ENCODE measurements at regions not wholly inside any gene's neighbourhood (a gene's known extent, or its start where the extent isn't known, plus 50 kb on each side); places are given as distances from the start of the nearest gene placed in this dataset.
"Not testable (repeated sequence)": the region's sequence is repeated elsewhere in the genome, so short reads cannot be mapped to it uniquely, and the experiment has no call there.

DNA sequence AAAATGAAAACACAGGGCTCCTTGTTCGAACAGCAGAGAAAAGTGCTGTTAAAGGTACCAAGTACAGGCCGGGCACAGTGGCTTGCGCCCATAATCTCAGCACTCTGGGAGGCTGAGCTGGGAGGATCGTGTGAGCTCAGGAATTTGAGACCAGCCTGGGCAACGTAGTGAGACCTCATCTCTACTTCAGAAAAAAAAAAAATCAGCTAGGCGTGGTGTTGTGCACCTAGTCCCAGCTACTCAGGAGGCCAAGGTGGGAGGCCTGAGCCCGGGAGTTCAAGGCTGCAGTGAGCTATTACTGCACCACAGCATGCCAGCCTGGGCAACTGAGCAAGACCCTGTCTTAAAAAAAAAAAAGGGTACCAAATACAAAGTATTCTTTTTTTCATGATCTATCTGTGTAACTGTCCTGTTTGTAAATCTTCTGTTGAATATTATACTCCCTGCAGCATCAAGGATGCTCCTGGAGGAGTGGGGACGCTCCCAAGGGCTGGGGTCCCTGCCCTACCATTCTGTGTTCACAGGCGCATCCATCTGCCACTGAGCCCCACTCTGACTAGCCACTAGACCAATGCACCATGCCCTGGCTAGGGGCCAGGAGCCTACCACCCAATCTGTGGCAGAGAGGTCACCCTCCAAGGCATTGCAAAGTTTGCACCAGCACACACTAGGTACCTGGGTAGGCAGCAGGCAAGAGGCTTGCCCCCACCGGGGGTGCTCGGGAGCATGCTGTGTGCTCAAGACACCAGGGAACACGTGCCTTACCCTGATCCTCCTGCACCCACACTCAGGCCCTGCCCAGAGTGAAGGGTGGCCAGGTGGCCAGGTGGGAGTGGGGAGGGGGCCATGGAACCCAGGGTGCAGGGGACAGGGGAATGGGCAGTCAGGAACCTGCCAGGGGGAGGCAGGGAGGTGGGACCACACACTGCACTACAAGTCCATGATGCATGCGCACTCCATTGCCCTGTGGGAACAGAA is 67.3 kb upstream of the KMT2C start:
- Histone ChIP-seq H3K27ac (no peak overlapping the region), H3K9me3 (no peaks in the 10 kb centered on the region), H3K4me1 (no peaks in the 10 kb centered on the region), H3K36me3 (no peaks in the 10 kb centered on the region), H3K4me3 (no peak overlapping the region), H3K27me3 (no peaks in the 10 kb centered on the region)
- 80% methylated on average over 10 to 13 of the region's 13 CpGs for WGBS, 2 donors
- TF ChIP-seq EP300 (IDR thresholded peaks at IDR 0.05) (no peak), POLR2A (IDR thresholded peaks at IDR 0.05) (no peak), CTCF (IDR thresholded peaks at IDR 0.05) (no peak)
- DNase-seq (ENCODE audit: low spot score in 2 of 2), result no peak

DNA sequence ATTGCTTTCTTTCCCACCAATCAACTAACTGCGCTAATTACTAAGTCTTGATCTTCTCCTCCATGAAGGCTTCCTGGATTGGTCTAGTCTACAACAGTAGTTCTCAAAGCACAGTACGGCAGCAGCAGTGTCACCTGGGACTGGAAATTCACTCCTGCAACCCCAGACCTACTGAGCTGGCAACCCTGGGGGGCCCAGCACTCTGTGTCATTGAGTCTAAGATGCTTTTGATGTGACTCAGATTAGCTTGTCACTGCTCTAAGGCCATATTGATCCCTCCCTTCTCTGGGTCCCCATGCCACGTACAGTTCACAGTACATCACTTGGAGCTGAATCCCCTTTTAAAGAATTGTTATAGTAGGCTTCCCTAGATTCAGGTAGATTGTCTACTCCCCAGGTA is 65.7 kb upstream of the KMT2C start:
- no peak overlapping the region for H3K4me3 ChIP-seq
- no peaks in the 10 kb centered on the region for H3K36me3 ChIP-seq
- H3K27ac ChIP-seq, result no peak overlapping the region
- no peaks in the 10 kb centered on the region for H3K27me3 ChIP-seq
- TF ChIP-seq POLR2A (IDR thresholded peaks at IDR 0.05) (no peak), EP300 (IDR thresholded peaks at IDR 0.05) (no peak), CTCF (IDR thresholded peaks at IDR 0.05) (no peak)
- no peak for DNase-seq (ENCODE audit: low spot score in 2 of 2)
- no peaks in the 10 kb centered on the region for H3K4me1 ChIP-seq
- WGBS, 2 donors, result 81 to 89% methylated on average over 3 of the region's 3 CpGs
- peaks cover 0 to 2% (median 0%) of the 10 kb centered on the region in 4 donors for H3K9me3 ChIP-seq

- 83 to 87% methylated on average over 2 of the region's 2 CpGs for WGBS, 2 donors
- peaks cover 0 to 17% (median 0%) of the 10 kb centered on the region in 4 donors for H3K9me3 ChIP-seq
- not testable (repeated sequence) for H3K36me3 ChIP-seq; DNase-seq (ENCODE audit: low spot score in 2 of 2); H3K27ac ChIP-seq; H3K4me1 ChIP-seq; H3K27me3 ChIP-seq; H3K4me3 ChIP-seq
Observed at GRCh38 chr7:152499969-152500368, 64.2 kb upstream of the KMT2C start.

GRCh38 chr7:152495867-152496266 is 60.1 kb upstream of the KMT2C start:
- no peak for DNase-seq (ENCODE audit: low spot score in 2 of 2)
- peaks cover 0 to 17% (median 0%) of the 10 kb centered on the region in 4 donors for H3K9me3 ChIP-seq
- H3K27ac ChIP-seq, result no peak overlapping the region
- 76 to 94% methylated on average over 2 of the region's 2 CpGs for WGBS, 2 donors
- TF ChIP-seq POLR2A (IDR thresholded peaks at IDR 0.05) (no peak), CTCF (IDR thresholded peaks at IDR 0.05) (no peak), EP300 (IDR thresholded peaks at IDR 0.05) (no peak)
- no peaks in the 10 kb centered on the region for H3K4me1 ChIP-seq
- no peaks in the 10 kb centered on the region for H3K36me3 ChIP-seq
- H3K27me3 ChIP-seq, result no peaks in the 10 kb centered on the region
- H3K4me3 ChIP-seq, result no peak overlapping the region

DNA sequence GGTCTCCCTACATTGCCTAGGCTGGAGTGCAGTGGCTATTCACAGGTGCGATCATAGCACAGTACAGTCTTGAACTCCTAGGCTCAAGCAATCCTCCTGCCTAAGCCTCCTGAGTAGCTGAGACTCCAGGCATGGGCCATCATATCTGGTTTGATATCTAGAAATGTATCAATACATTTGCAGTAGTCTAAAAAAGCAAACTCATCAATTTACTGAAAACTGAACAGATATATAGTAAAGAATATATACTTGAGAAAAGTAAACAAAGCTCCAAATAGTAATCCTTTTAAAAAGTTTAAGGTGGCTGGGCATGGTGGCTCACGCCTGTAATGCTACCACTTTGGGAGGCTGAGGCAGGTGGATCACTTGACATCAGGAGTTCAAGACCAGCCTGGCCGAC is 57.1 kb upstream of the KMT2C start:
- TF ChIP-seq CTCF (IDR thresholded peaks at IDR 0.05), result no peak
- no peak for TF ChIP-seq EP300 (IDR thresholded peaks at IDR 0.05)
- TF ChIP-seq POLR2A (IDR thresholded peaks at IDR 0.05), result no peak
- 89 to 90% methylated on average over 3 of the region's 3 CpGs for WGBS, 2 donors
- no peaks in the 10 kb centered on the region for H3K27me3 ChIP-seq
- no peaks in the 10 kb centered on the region for H3K4me1 ChIP-seq
- peaks cover 0 to 17% (median 0%) of the 10 kb centered on the region in 4 donors for H3K9me3 ChIP-seq
- no peak overlapping the region for H3K4me3 ChIP-seq
- DNase-seq (ENCODE audit: low spot score in 2 of 2), result no peak
- no peak overlapping the region for H3K27ac ChIP-seq
- H3K36me3 ChIP-seq, result no peaks in the 10 kb centered on the region
